DOHH2 (cell line): ENCODE measurements at regions not wholly inside any gene's neighbourhood (a gene's known extent, or its start where the extent isn't known, plus 50 kb on each side); places are given as distances from the start of the nearest gene placed in this dataset.

ENCODE experiments used
- EZH2phosphoT487 ChIP-seq: fragments of 200-600 bp; sonication (generic); IDR thresholded peaks from 2 replicates; pipeline ENCODE4 v1.6.1; 2017; ENCODE audit warnings: borderline replicate concordance, mild to moderate bottlenecking, antibody characterized with exemption, low read length, moderate library complexity, mixed read lengths
- TF ChIP-seq, protein P1 (sequence below): fragments of 200-600 bp; sonication (generic); IDR thresholded peaks from one replicate; pipeline ENCODE4 v1.5.1; 2014; ENCODE audit warnings: antibody characterized with exemption, mild to moderate bottlenecking, low read depth, low read length; ENCODE audit not compliant: poor library complexity, severe bottlenecking

- TF ChIP-seq, protein P1, sequence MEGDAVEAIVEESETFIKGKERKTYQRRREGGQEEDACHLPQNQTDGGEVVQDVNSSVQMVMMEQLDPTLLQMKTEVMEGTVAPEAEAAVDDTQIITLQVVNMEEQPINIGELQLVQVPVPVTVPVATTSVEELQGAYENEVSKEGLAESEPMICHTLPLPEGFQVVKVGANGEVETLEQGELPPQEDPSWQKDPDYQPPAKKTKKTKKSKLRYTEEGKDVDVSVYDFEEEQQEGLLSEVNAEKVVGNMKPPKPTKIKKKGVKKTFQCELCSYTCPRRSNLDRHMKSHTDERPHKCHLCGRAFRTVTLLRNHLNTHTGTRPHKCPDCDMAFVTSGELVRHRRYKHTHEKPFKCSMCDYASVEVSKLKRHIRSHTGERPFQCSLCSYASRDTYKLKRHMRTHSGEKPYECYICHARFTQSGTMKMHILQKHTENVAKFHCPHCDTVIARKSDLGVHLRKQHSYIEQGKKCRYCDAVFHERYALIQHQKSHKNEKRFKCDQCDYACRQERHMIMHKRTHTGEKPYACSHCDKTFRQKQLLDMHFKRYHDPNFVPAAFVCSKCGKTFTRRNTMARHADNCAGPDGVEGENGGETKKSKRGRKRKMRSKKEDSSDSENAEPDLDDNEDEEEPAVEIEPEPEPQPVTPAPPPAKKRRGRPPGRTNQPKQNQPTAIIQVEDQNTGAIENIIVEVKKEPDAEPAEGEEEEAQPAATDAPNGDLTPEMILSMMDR, result no peak
- no peak for TF ChIP-seq EZH2phosphoT487
These were observed 77.7 kb upstream of the CYP1B1 start for GRCh38 chr2:38153476-38154135.
